ENCODE measurements at regions not wholly inside any gene's neighbourhood (a gene's known extent, or its start where the extent isn't known, plus 50 kb on each side); places are given as distances from the start of the nearest gene placed in this dataset.

- Mint-ChIP-seq H3K27me3 (no peaks in the 10 kb centered on the region), H3K4me3 (no peak overlapping the region), H3K36me3 (ENCODE audit: insufficient read depth) (no peaks in the 10 kb centered on the region), H3K4me1 (no peaks in the 10 kb centered on the region), H3K9me3 (peaks cover 7% of the 10 kb centered on the region), H3K27ac (ENCODE audit: low read depth) (no peak overlapping the region)
- DNase-seq (ENCODE audit: low spot score in 2 of 2) (no peak), ATAC-seq (replicated peaks; ENCODE audit: extremely low read depth, poor library complexity, severe bottlenecking) (no peak)
Measured at GRCh38 chrX:8105531-8105930, 65.5 kb downstream of the VCX2 start.

- H3K27me3 Mint-ChIP-seq: no peaks in the 10 kb centered on the region
- H3K4me1 Mint-ChIP-seq: no peaks in the 10 kb centered on the region
- no peak overlapping the region for H3K27ac Mint-ChIP-seq (ENCODE audit: low read depth)
- H3K9me3 Mint-ChIP-seq: peaks cover 3% of the 10 kb centered on the region
- H3K4me3 Mint-ChIP-seq: no peak overlapping the region
- H3K36me3 Mint-ChIP-seq (ENCODE audit: insufficient read depth): no peaks in the 10 kb centered on the region
- no peak for DNase-seq (ENCODE audit: low spot score in 2 of 2)
- ATAC-seq (replicated peaks; ENCODE audit: extremely low read depth, poor library complexity, severe bottlenecking): no peak
Measured at GRCh38 chrX:8103655-8104054, 67.4 kb downstream of the VCX2 start.

GRCh38 chrX:8091510-8091909 lies 79.6 kb downstream of the VCX2 start:
- Mint-ChIP-seq H3K4me3 (no peak overlapping the region), H3K9me3 (no peaks in the 10 kb centered on the region), H3K36me3 (ENCODE audit: insufficient read depth) (no peaks in the 10 kb centered on the region), H3K27ac (ENCODE audit: low read depth) (no peak overlapping the region), H3K4me1 (no peaks in the 10 kb centered on the region), H3K27me3 (no peaks in the 10 kb centered on the region)
- DNase-seq (ENCODE audit: low spot score in 2 of 2): no peak
- no peak for ATAC-seq (replicated peaks; ENCODE audit: extremely low read depth, poor library complexity, severe bottlenecking)

GRCh38 chrX:8090906-8091305 lies 80.2 kb downstream of the VCX2 start:
- no peak for ATAC-seq (replicated peaks; ENCODE audit: extremely low read depth, poor library complexity, severe bottlenecking)
- H3K36me3 Mint-ChIP-seq (ENCODE audit: insufficient read depth): no peaks in the 10 kb centered on the region

GRCh38 chrX:8090482-8090881 lies 80.6 kb downstream of the VCX2 start:
- no peak for DNase-seq (ENCODE audit: low spot score in 2 of 2)
- Mint-ChIP-seq H3K4me3 (no peak overlapping the region), H3K4me1 (no peaks in the 10 kb centered on the region), H3K27me3 (no peaks in the 10 kb centered on the region), H3K27ac (ENCODE audit: low read depth) (no peak overlapping the region), H3K36me3 (ENCODE audit: insufficient read depth) (no peaks in the 10 kb centered on the region), H3K9me3 (no peaks in the 10 kb centered on the region)
- ATAC-seq (replicated peaks; ENCODE audit: extremely low read depth, poor library complexity, severe bottlenecking): no peak

More at GRCh38 chrX:8090906-8091305, 80.2 kb downstream of the VCX2 start:
- DNase-seq (ENCODE audit: low spot score in 2 of 2): no peak
- H3K4me3 Mint-ChIP-seq: no peak overlapping the region
- no peaks in the 10 kb centered on the region for H3K27me3 Mint-ChIP-seq
- H3K4me1 Mint-ChIP-seq: no peaks in the 10 kb centered on the region
- H3K9me3 Mint-ChIP-seq: no peaks in the 10 kb centered on the region
- no peak overlapping the region for H3K27ac Mint-ChIP-seq (ENCODE audit: low read depth)

- no peaks in the 10 kb centered on the region for H3K9me3 Mint-ChIP-seq
- no peak for DNase-seq (ENCODE audit: low spot score in 2 of 2)
- no peak for ATAC-seq (replicated peaks; ENCODE audit: extremely low read depth, poor library complexity, severe bottlenecking)
- H3K4me1 Mint-ChIP-seq: no peaks in the 10 kb centered on the region
- H3K27ac Mint-ChIP-seq (ENCODE audit: low read depth): no peak overlapping the region
- no peaks in the 10 kb centered on the region for H3K36me3 Mint-ChIP-seq (ENCODE audit: insufficient read depth)
- no peaks in the 10 kb centered on the region for H3K27me3 Mint-ChIP-seq
- no peak overlapping the region for H3K4me3 Mint-ChIP-seq
Measured at GRCh38 chrX:8089141-8089540, 81.9 kb downstream of the VCX2 start.

GRCh38 chrX:8084006-8084405 lies 87.1 kb downstream of the VCX2 start:
- no peaks in the 10 kb centered on the region for H3K27me3 Mint-ChIP-seq
- no peaks in the 10 kb centered on the region for H3K36me3 Mint-ChIP-seq (ENCODE audit: insufficient read depth)
- no peak for ATAC-seq (replicated peaks; ENCODE audit: extremely low read depth, poor library complexity, severe bottlenecking)
- no peak for DNase-seq (ENCODE audit: low spot score in 2 of 2)
- no peak overlapping the region for H3K4me3 Mint-ChIP-seq
- no peak overlapping the region for H3K27ac Mint-ChIP-seq (ENCODE audit: low read depth)
- H3K9me3 Mint-ChIP-seq: no peaks in the 10 kb centered on the region
- H3K4me1 Mint-ChIP-seq: no peaks in the 10 kb centered on the region

- Mint-ChIP-seq H3K9me3 (no peaks in the 10 kb centered on the region), H3K4me3 (no peak overlapping the region), H3K27ac (ENCODE audit: low read depth) (no peak overlapping the region), H3K36me3 (ENCODE audit: insufficient read depth) (no peaks in the 10 kb centered on the region), H3K27me3 (no peaks in the 10 kb centered on the region), H3K4me1 (no peaks in the 10 kb centered on the region)
- ATAC-seq (replicated peaks; ENCODE audit: extremely low read depth, poor library complexity, severe bottlenecking) (no peak), DNase-seq (ENCODE audit: low spot score in 2 of 2) (no peak)
Measured at GRCh38 chrX:8083286-8083685, 87.8 kb downstream of the VCX2 start.

GRCh38 chrX:8075636-8076035 lies 95.4 kb downstream of the VCX2 start:
- no peak overlapping the region for H3K27ac Mint-ChIP-seq (ENCODE audit: low read depth)
- H3K4me1 Mint-ChIP-seq: no peaks in the 10 kb centered on the region

GRCh38 chrX:8067754-8068462 lies 103.2 kb downstream of the VCX2 start:
- H3K36me3 Mint-ChIP-seq (ENCODE audit: insufficient read depth): no peaks in the 10 kb centered on the region

More at GRCh38 chrX:8075636-8076035, 95.4 kb downstream of the VCX2 start:
- Mint-ChIP-seq H3K4me3 (no peak overlapping the region), H3K36me3 (ENCODE audit: insufficient read depth) (no peaks in the 10 kb centered on the region), H3K9me3 (no peaks in the 10 kb centered on the region), H3K27me3 (no peaks in the 10 kb centered on the region)
- ATAC-seq (replicated peaks; ENCODE audit: extremely low read depth, poor library complexity, severe bottlenecking) (no peak), DNase-seq (ENCODE audit: low spot score in 2 of 2) (no peak)

GRCh38 chrX:8052909-8053308 lies 118.2 kb downstream of the VCX2 start:
- H3K4me3 Mint-ChIP-seq: no peak overlapping the region
- no peak overlapping the region for H3K27ac Mint-ChIP-seq (ENCODE audit: low read depth)
- ATAC-seq (replicated peaks; ENCODE audit: extremely low read depth, poor library complexity, severe bottlenecking) (no peak), DNase-seq (ENCODE audit: low spot score in 2 of 2) (no peak)
- no peaks in the 10 kb centered on the region for H3K9me3 Mint-ChIP-seq
- H3K27me3 Mint-ChIP-seq: no peaks in the 10 kb centered on the region
- no peaks in the 10 kb centered on the region for H3K36me3 Mint-ChIP-seq (ENCODE audit: insufficient read depth)
- H3K4me1 Mint-ChIP-seq: no peaks in the 10 kb centered on the region

More at GRCh38 chrX:8067754-8068462, 103.2 kb downstream of the VCX2 start:
- Mint-ChIP-seq H3K4me1 (no peaks in the 10 kb centered on the region), H3K27me3 (no peaks in the 10 kb centered on the region), H3K27ac (ENCODE audit: low read depth) (no peak overlapping the region), H3K9me3 (no peaks in the 10 kb centered on the region), H3K4me3 (no peak overlapping the region)
- no peak for ATAC-seq (replicated peaks; ENCODE audit: extremely low read depth, poor library complexity, severe bottlenecking)
- DNase-seq (ENCODE audit: low spot score in 2 of 2): no peak

- no peaks in the 10 kb centered on the region for H3K36me3 Mint-ChIP-seq (ENCODE audit: insufficient read depth)
- DNase-seq (ENCODE audit: low spot score in 2 of 2) (no peak), ATAC-seq (replicated peaks; ENCODE audit: extremely low read depth, poor library complexity, severe bottlenecking) (no peak)
- no peak overlapping the region for H3K4me3 Mint-ChIP-seq
- H3K9me3 Mint-ChIP-seq: no peaks in the 10 kb centered on the region
- no peak overlapping the region for H3K27ac Mint-ChIP-seq (ENCODE audit: low read depth)
- no peaks in the 10 kb centered on the region for H3K27me3 Mint-ChIP-seq
- no peaks in the 10 kb centered on the region for H3K4me1 Mint-ChIP-seq
Measured at GRCh38 chrX:8049827-8050226, 121.2 kb downstream of the VCX2 start.

- no peaks in the 10 kb centered on the region for H3K27me3 Mint-ChIP-seq
- DNase-seq (ENCODE audit: low spot score in 2 of 2) (no peak), ATAC-seq (replicated peaks; ENCODE audit: extremely low read depth, poor library complexity, severe bottlenecking) (no peak)
- H3K36me3 Mint-ChIP-seq (ENCODE audit: insufficient read depth): no peaks in the 10 kb centered on the region
- no peaks in the 10 kb centered on the region for H3K9me3 Mint-ChIP-seq
- no peak overlapping the region for H3K27ac Mint-ChIP-seq (ENCODE audit: low read depth)
- no peaks in the 10 kb centered on the region for H3K4me1 Mint-ChIP-seq
- H3K4me3 Mint-ChIP-seq: no peak overlapping the region
Measured at GRCh38 chrX:8048466-8048865, 121.3 kb upstream of the PNPLA4 start.
